ENCODE measurements at regions not wholly inside any gene's neighbourhood (a gene's known extent, or its start where the extent isn't known, plus 50 kb on each side); places are given as distances from the start of the nearest gene placed in this dataset.

GRCh38 chr2:234128606-234129005 is 78.1 kb downstream of the SPP2 start:
- DNase-seq (ENCODE audit: low read depth, low spot score) = no peak
- H3K27me3 ChIP-seq (ENCODE audit: insufficient read depth, insufficient read length) = no peaks in the 10 kb centered on the region
- H3K4me3 ChIP-seq (ENCODE audit: insufficient read length, low read depth) = no peak overlapping the region
- no peaks in the 10 kb centered on the region for H3K36me3 ChIP-seq (ENCODE audit: insufficient read depth, insufficient read length, low read length)
- no peaks in the 10 kb centered on the region for H3K9me3 ChIP-seq (ENCODE audit: insufficient read depth, low read length)
- H3K9ac ChIP-seq (ENCODE audit: insufficient read length, low read depth) = no peak overlapping the region
- TF ChIP-seq YY1 (IDR thresholded peaks at IDR 0.05; ENCODE audit: insufficient read depth, insufficient read length) (no peak), ZNF274 (IDR thresholded peaks at IDR 0.05; ENCODE audit: low read depth, low read length) (no peak), SUZ12 (IDR thresholded peaks at IDR 0.05; ENCODE audit: extremely low read depth, insufficient read depth, insufficient read length) (no peak)
- H3K4me1 ChIP-seq (ENCODE audit: insufficient read depth, insufficient read length) = no peaks in the 10 kb centered on the region

All from NT2/D1 (cell line).